ENCODE measurements at regions not wholly inside any gene's neighbourhood (a gene's known extent, or its start where the extent isn't known, plus 50 kb on each side); places are given as distances from the start of the nearest gene placed in this dataset.

DNA sequence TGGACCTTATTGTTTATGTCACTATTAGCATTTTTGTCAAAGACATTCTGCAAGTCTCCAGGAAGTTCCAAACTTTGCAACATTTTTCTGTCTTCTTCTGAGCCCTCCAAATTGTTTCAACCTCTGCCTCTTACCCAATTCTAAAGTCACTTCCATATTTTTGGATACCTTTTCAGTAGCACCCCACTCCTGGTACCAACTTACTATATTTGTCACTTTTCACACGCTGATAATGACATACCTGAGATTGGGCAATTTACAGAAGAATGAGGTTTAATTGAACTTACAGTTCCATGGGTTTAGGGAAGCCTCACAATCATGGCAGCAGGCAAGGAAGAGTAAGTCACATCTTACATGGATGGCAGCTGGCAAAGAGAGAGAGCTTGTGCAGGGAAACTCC is 1206.5 kb upstream of the EPHA6 start:
- no peak overlapping the region for H3K4me2 ChIP-seq (replicated peaks; ENCODE audit: low read depth, low read length, poor library complexity, severe bottlenecking)
- no peaks in the 10 kb centered on the region for H3K27me3 ChIP-seq (replicated peaks in 1 of 4; ENCODE audit: control extremely low read depth in 1 of 4, control insufficient read depth in 3 of 4, insufficient read depth in 4 of 4, low read length in 3 of 4)
- Mint-ChIP-seq H3K27ac (no peak overlapping the region), H3K4me1 (no peaks in the 10 kb centered on the region), H3K4me3 (no peak overlapping the region), H3K9me3 (ENCODE audit: insufficient read depth) (peaks cover 12% of the 10 kb centered on the region), H3K27me3 (no peaks in the 10 kb centered on the region)
- DNase-seq (no peak), ATAC-seq (ENCODE audit: low read depth) (no peak)
- no peak overlapping the region for H2AFZ ChIP-seq (ENCODE audit: insufficient read depth, low read depth, low read length, poor library complexity, severe bottlenecking)
- no peaks in the 10 kb centered on the region for H3K79me2 ChIP-seq (ENCODE audit: control insufficient read depth, insufficient read depth, low read length)
- no peak overlapping the region for H3K9ac ChIP-seq (ENCODE audit: low read length)
- H3K9me3 ChIP-seq (ENCODE audit: control extremely low read depth in 1 of 3, control insufficient read depth in 2 of 3, insufficient read depth in 1 of 3, low read length in 2 of 3) = peaks cover 0 to 8% (median 2%) of the 10 kb centered on the region in 3 donors
- POLR2A ChIA-PET = no interaction called here
- CTCF ChIA-PET = no interaction called here
- no peaks in the 10 kb centered on the region for H4K20me1 ChIP-seq (ENCODE audit: control insufficient read depth, insufficient read depth, low read length, poor library complexity, severe bottlenecking)
- H3K4me3 ChIP-seq (ENCODE audit: control extremely low read depth in 1 of 5, extremely low read depth in 1 of 5, insufficient read depth in 1 of 5, low read depth in 2 of 5, low read length in 4 of 5) = no peak overlapping the region
- TF ChIP-seq, protein P1, sequence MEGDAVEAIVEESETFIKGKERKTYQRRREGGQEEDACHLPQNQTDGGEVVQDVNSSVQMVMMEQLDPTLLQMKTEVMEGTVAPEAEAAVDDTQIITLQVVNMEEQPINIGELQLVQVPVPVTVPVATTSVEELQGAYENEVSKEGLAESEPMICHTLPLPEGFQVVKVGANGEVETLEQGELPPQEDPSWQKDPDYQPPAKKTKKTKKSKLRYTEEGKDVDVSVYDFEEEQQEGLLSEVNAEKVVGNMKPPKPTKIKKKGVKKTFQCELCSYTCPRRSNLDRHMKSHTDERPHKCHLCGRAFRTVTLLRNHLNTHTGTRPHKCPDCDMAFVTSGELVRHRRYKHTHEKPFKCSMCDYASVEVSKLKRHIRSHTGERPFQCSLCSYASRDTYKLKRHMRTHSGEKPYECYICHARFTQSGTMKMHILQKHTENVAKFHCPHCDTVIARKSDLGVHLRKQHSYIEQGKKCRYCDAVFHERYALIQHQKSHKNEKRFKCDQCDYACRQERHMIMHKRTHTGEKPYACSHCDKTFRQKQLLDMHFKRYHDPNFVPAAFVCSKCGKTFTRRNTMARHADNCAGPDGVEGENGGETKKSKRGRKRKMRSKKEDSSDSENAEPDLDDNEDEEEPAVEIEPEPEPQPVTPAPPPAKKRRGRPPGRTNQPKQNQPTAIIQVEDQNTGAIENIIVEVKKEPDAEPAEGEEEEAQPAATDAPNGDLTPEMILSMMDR (IDR thresholded peaks at IDR 0.05) = no peak
- TF ChIP-seq EZH2 (IDR thresholded peaks at IDR 0.05; ENCODE audit: borderline replicate concordance, insufficient read depth, low read depth, low read length, poor library complexity, severe bottlenecking) = no peak
- no peaks in the 10 kb centered on the region for H3K4me1 ChIP-seq (ENCODE audit: control insufficient read depth in 2 of 2, insufficient read depth in 2 of 2, low read length in 2 of 2)
- intact Hi-C loops (cut with micrococcal nuclease) = no loop called here
- no peak overlapping the region for H3K27ac ChIP-seq (ENCODE audit: low read length in 2 of 2)
- WGBS (ENCODE audit: insufficient coverage) = 80% methylated on average over 1 of the region's 1 CpG
- no peaks in the 10 kb centered on the region for H3K36me3 ChIP-seq (replicated peaks in 1 of 2; ENCODE audit: control extremely low read depth in 1 of 2, control insufficient read depth in 1 of 2, extremely low read depth in 1 of 2, insufficient read depth in 2 of 2, low read length in 1 of 2)

DNA sequence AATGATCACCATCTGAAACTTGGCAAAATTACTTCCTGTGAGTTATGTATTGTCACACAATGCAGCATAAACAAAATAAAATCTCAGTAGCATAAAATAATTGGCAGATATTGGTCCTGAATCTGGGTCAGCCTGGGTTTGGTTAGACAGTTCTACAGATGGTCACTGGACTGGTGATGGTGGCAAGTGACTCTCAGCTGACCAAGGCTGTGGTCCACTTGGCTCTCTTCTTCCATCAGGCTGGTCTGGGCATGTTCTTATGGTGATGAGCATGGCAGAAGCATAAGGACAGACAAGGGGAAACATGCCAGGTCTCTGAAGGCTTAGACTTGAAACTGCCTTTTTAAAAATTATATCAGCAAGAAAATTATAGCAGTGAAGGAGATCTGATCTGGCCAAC is 1205.0 kb upstream of the EPHA6 start:
- no peaks in the 10 kb centered on the region for H3K27me3 Mint-ChIP-seq
- H2AFZ ChIP-seq (ENCODE audit: insufficient read depth, low read depth, low read length, poor library complexity, severe bottlenecking) = no peak overlapping the region
- H3K27ac Mint-ChIP-seq = no peak overlapping the region
- no peak overlapping the region for H3K4me3 ChIP-seq (ENCODE audit: control extremely low read depth in 1 of 5, extremely low read depth in 1 of 5, insufficient read depth in 1 of 5, low read depth in 2 of 5, low read length in 4 of 5)
- no peaks in the 10 kb centered on the region for H3K4me1 ChIP-seq (ENCODE audit: control insufficient read depth in 2 of 2, insufficient read depth in 2 of 2, low read length in 2 of 2)
- ChIA-PET CTCF (no interaction called here), POLR2A (no interaction called here)
- H3K9me3 ChIP-seq (ENCODE audit: control extremely low read depth in 1 of 3, control insufficient read depth in 2 of 3, insufficient read depth in 1 of 3, low read length in 2 of 3) = peaks cover 0 to 8% (median 2%) of the 10 kb centered on the region in 3 donors
- peaks cover 12% of the 10 kb centered on the region for H3K9me3 Mint-ChIP-seq (ENCODE audit: insufficient read depth)
- no peak overlapping the region for H3K4me2 ChIP-seq (replicated peaks; ENCODE audit: low read depth, low read length, poor library complexity, severe bottlenecking)
- no peak overlapping the region for H3K4me3 Mint-ChIP-seq
- ATAC-seq (ENCODE audit: low read depth) = no peak
- H3K27me3 ChIP-seq (replicated peaks in 1 of 4; ENCODE audit: control extremely low read depth in 1 of 4, control insufficient read depth in 3 of 4, insufficient read depth in 4 of 4, low read length in 3 of 4) = no peaks in the 10 kb centered on the region
- DNase-seq = no peak
- H3K4me1 Mint-ChIP-seq = no peaks in the 10 kb centered on the region
- TF ChIP-seq, protein P1 (IDR thresholded peaks at IDR 0.05) = no peak
- TF ChIP-seq EZH2 (IDR thresholded peaks at IDR 0.05; ENCODE audit: borderline replicate concordance, insufficient read depth, low read depth, low read length, poor library complexity, severe bottlenecking) = no peak
- H3K9ac ChIP-seq (ENCODE audit: low read length) = no peak overlapping the region
- no peak overlapping the region for H3K27ac ChIP-seq (ENCODE audit: low read length in 2 of 2)
- intact Hi-C loops (cut with micrococcal nuclease) = no loop called here
- H3K79me2 ChIP-seq (ENCODE audit: control insufficient read depth, insufficient read depth, low read length) = no peaks in the 10 kb centered on the region
- no peaks in the 10 kb centered on the region for H4K20me1 ChIP-seq (ENCODE audit: control insufficient read depth, insufficient read depth, low read length, poor library complexity, severe bottlenecking)
- H3K36me3 ChIP-seq (replicated peaks in 1 of 2; ENCODE audit: control extremely low read depth in 1 of 2, control insufficient read depth in 1 of 2, extremely low read depth in 1 of 2, insufficient read depth in 2 of 2, low read length in 1 of 2) = no peaks in the 10 kb centered on the region

All from B cell (primary cell).